ENCODE measurements at regions not wholly inside any gene's neighbourhood (a gene's known extent, or its start where the extent isn't known, plus 50 kb on each side); places are given as distances from the start of the nearest gene placed in this dataset.
"Not testable (repeated sequence)": the region's sequence is repeated elsewhere in the genome, so short reads cannot be mapped to it uniquely, and the experiment has no call there.

- H3K27ac Mint-ChIP-seq = no peak overlapping the region
- no peaks in the 10 kb centered on the region for H3K36me3 Mint-ChIP-seq (ENCODE audit: low read depth)
- no peaks in the 10 kb centered on the region for H3K4me1 Mint-ChIP-seq
- TF ChIP-seq CTCF (IDR thresholded peaks at IDR 0.05; ENCODE audit: unreplicated experiment in 3 of 3) = no peak
- peaks cover 2% of the 10 kb centered on the region for H3K9me3 Mint-ChIP-seq
- no peaks in the 10 kb centered on the region for H3K27me3 Mint-ChIP-seq (ENCODE audit: low read depth)
- H3K4me3 Mint-ChIP-seq = no peak overlapping the region
Measured at GRCh38 chrX:43423876-43424275, 232.2 kb upstream of the MAOA start.

- Mint-ChIP-seq H3K4me3 (no peak overlapping the region), H3K27me3 (ENCODE audit: low read depth) (no peaks in the 10 kb centered on the region), H3K9me3 (peaks cover 9% of the 10 kb centered on the region), H3K4me1 (no peaks in the 10 kb centered on the region), H3K36me3 (ENCODE audit: low read depth) (no peaks in the 10 kb centered on the region), H3K27ac (no peak overlapping the region)
- no peak for TF ChIP-seq CTCF (IDR thresholded peaks at IDR 0.05; ENCODE audit: unreplicated experiment in 3 of 3)
Measured at GRCh38 chrX:43436517-43436916, 219.6 kb upstream of the MAOA start.

GRCh38 chrX:43446752-43447151 is 209.3 kb upstream of the MAOA start:
- Mint-ChIP-seq H3K4me1 (no peaks in the 10 kb centered on the region), H3K27ac (no peak overlapping the region), H3K36me3 (ENCODE audit: low read depth) (no peaks in the 10 kb centered on the region), H3K4me3 (no peak overlapping the region), H3K9me3 (peaks cover 19% of the 10 kb centered on the region), H3K27me3 (ENCODE audit: low read depth) (no peaks in the 10 kb centered on the region)
- TF ChIP-seq CTCF (IDR thresholded peaks at IDR 0.05; ENCODE audit: unreplicated experiment in 3 of 3) = no peak

- Mint-ChIP-seq H3K27me3 (ENCODE audit: low read depth) (no peaks in the 10 kb centered on the region), H3K27ac (no peak overlapping the region), H3K36me3 (ENCODE audit: low read depth) (no peaks in the 10 kb centered on the region), H3K9me3 (peaks cover 23% of the 10 kb centered on the region), H3K4me3 (no peak overlapping the region), H3K4me1 (no peaks in the 10 kb centered on the region)
- no peak for TF ChIP-seq CTCF (IDR thresholded peaks at IDR 0.05; ENCODE audit: unreplicated experiment in 3 of 3)
Measured at GRCh38 chrX:43448688-43449087, 207.4 kb upstream of the MAOA start.

GRCh38 chrX:43450355-43450754 is 205.7 kb upstream of the MAOA start:
- H3K4me1 Mint-ChIP-seq = peaks cover 10% of the 10 kb centered on the region
- no peak overlapping the region for H3K4me3 Mint-ChIP-seq
- TF ChIP-seq CTCF (IDR thresholded peaks at IDR 0.05; ENCODE audit: unreplicated experiment in 3 of 3) = no peak
- H3K27me3 Mint-ChIP-seq (ENCODE audit: low read depth) = no peaks in the 10 kb centered on the region
- no peak overlapping the region for H3K27ac Mint-ChIP-seq
- H3K9me3 Mint-ChIP-seq = peaks cover 28% of the 10 kb centered on the region
- no peaks in the 10 kb centered on the region for H3K36me3 Mint-ChIP-seq (ENCODE audit: low read depth)

- Mint-ChIP-seq H3K4me1 (peaks cover 23% of the 10 kb centered on the region), H3K9me3 (peaks cover 23% of the 10 kb centered on the region)
- not testable (repeated sequence) for H3K27me3 Mint-ChIP-seq (ENCODE audit: low read depth); H3K36me3 Mint-ChIP-seq (ENCODE audit: low read depth); H3K4me3 Mint-ChIP-seq; H3K27ac Mint-ChIP-seq
Measured at GRCh38 chrX:43451976-43452686, 204.0 kb upstream of the MAOA start.
